GM12872 (cell line): ENCODE measurements at regions not wholly inside any gene's neighbourhood (a gene's known extent, or its start where the extent isn't known, plus 50 kb on each side); places are given as distances from the start of the nearest gene placed in this dataset.

ENCODE experiments used
- CTCF ChIP-seq: IDR thresholded peaks from 3 replicates; pipeline ENCODE4 v1.5.1; 2011; ENCODE audit warnings: low read depth, mild to moderate bottlenecking, low read length, moderate library complexity; ENCODE audit not compliant: insufficient read depth

GRCh38 chr5:30690931-30691330 is 502.6 kb upstream of the CDH6 start:
- no peak for TF ChIP-seq CTCF

- no peak for TF ChIP-seq CTCF
These were observed 506.0 kb upstream of the CDH6 start for GRCh38 chr5:30687461-30687860.

- TF ChIP-seq CTCF, result no peak
These were observed 507.0 kb upstream of the CDH6 start for GRCh38 chr5:30686530-30686929.

DNA sequence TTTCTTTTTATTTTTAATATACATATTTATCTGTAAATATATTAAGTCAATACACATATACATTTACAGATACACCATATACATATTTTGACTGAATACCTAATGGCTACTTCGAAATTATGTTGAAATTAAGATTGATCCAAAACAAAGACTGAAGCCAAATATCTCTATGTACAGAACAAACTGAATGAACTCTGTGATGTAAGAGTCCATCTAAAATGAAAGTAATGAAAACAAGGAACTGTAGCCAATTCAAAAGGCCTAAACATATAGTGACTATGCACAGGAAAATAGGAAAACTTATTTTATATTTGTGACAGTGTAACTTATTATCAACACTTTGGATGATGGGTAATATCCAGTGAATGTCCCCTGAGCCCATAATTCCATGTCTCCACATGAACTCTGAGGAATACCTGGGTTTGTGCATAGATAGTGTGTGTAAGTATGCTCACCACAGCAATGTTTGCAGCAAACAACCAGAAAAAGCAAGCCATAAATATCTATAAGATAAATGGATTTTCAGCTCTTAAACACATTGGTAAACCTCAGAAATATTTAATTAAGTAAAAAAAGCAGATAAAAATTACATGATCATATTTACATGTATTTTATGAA is 517.2 kb upstream of the CDH6 start:
- TF ChIP-seq CTCF, result no peak

- no peak for TF ChIP-seq CTCF
These were observed 526.2 kb upstream of the CDH6 start for GRCh38 chr5:30667293-30667692.

GRCh38 chr5:30663536-30663935 is 530.0 kb upstream of the CDH6 start:
- TF ChIP-seq CTCF, result no peak

DNA sequence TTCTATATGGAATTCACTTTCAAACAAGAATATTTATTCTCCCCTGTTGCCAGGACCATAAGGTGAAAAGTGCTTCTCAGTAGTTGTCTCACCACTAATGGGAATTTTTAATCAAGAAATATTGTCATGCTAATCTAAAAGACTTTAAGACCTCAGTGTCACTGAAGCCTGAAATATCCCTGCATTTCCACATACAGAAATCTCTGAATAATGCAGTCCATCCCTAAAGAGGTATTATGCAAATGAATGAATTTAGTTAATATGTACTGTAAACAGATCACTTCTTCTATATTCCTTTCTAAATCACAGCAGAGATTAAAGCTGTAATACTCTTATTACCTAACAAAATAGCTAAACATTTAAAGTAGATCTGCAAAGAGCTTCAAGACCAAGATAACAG is 531.1 kb upstream of the CDH6 start:
- no peak for TF ChIP-seq CTCF
